GM13976 (cell line): ENCODE measurements at regions not wholly inside any gene's neighbourhood (a gene's known extent, or its start where the extent isn't known, plus 50 kb on each side); places are given as distances from the start of the nearest gene placed in this dataset.

Source experiments
- DNase-seq: peaks from one replicate; pipeline ENCODE4 v3.0.0; 2012; ENCODE audit warnings: low spot score
- CTCF ChIP-seq: IDR thresholded peaks from 2 replicates; pipeline ENCODE4 v1.5.1; 2012; ENCODE audit warnings: borderline replicate concordance, mild to moderate bottlenecking; ENCODE audit not compliant: insufficient read depth; ENCODE audit errors: extremely low read depth, missing control alignments, control extremely low read depth
- in situ Hi-C: fragments of 300-500 bp; cut with MboI; formaldehyde crosslinking; loops from one replicate; pipeline ENCODE4 v1.12.0; 2022; ENCODE audit warnings: low sequenced_read_pairs, mixed read lengths, inconsistent platforms; ENCODE audit not compliant: unreplicated experiment

GRCh38 chr11:80955588-80955987, 1514.8 kb upstream of the TENM4 start:
- in situ Hi-C loops: no loop called here
- no peak for DNase-seq
- TF ChIP-seq CTCF: no peak

GRCh38 chr11:80948781-80949180, 1508.0 kb upstream of the TENM4 start:
- TF ChIP-seq CTCF: no peak
- DNase-seq: no peak
- in situ Hi-C loops: no loop called here

- in situ Hi-C loops: no loop called here
- TF ChIP-seq CTCF: no peak
- no peak for DNase-seq
These were observed 1503.9 kb upstream of the TENM4 start for GRCh38 chr11:80944758-80945157.

- in situ Hi-C loops: no loop called here
- no peak for DNase-seq
- TF ChIP-seq CTCF: no peak
These were observed 1502.4 kb upstream of the TENM4 start for GRCh38 chr11:80943226-80943625.

- in situ Hi-C loops: no loop called here
- TF ChIP-seq CTCF: no peak
- no peak for DNase-seq
These were observed 1497.0 kb upstream of the TENM4 start for GRCh38 chr11:80937842-80938241.

GRCh38 chr11:80930038-80930437, 1489.2 kb upstream of the TENM4 start:
- no peak for TF ChIP-seq CTCF
- DNase-seq: no peak
- in situ Hi-C loops: no loop called here
